Mesenchymal stem cell (in vitro differentiated cells and primary cell): ENCODE measurements at regions not wholly inside any gene's neighbourhood (a gene's known extent, or its start where the extent isn't known, plus 50 kb on each side); places are given as distances from the start of the nearest gene placed in this dataset.
A peak's percentile ranks its signal among the peaks of the same experiment; 100 is the strongest.

Experiments used
- DNase-seq: peaks from one replicate; pipeline ENCODE4 v3.0.0-alpha.2; 2013
- H2AFZ ChIP-seq: one replicate; pipeline ENCODE4 v1.6.1; 2013; ENCODE audit warnings: low read depth, mild to moderate bottlenecking, control low read depth, inconsistent platforms, low read length, moderate library complexity
- H2AK5ac ChIP-seq: 2 replicates; pipeline ENCODE4 v1.6.1; 2013; ENCODE audit warnings: low read length, moderate library complexity, mild to moderate bottlenecking, inconsistent platforms; ENCODE audit not compliant: severe bottlenecking
- H2BK120ac ChIP-seq: one replicate; pipeline ENCODE4 v1.6.1; 2013; ENCODE audit warnings: low read depth, mild to moderate bottlenecking, inconsistent platforms, low read length, moderate library complexity
- H2BK12ac ChIP-seq, 2 experiments: one replicate each; pipeline ENCODE4 v1.6.1; 2013; ENCODE audit warnings: inconsistent platforms in 2 of 2, low read length in 2 of 2, mild to moderate bottlenecking in 2 of 2, moderate library complexity in 2 of 2, control low read depth in 1 of 2
- H2BK15ac ChIP-seq: one replicate; pipeline ENCODE4 v1.6.1; 2013; ENCODE audit warnings: mild to moderate bottlenecking, low read depth, inconsistent platforms; ENCODE audit not compliant: poor library complexity, severe bottlenecking
- H2BK5ac ChIP-seq: 2 replicates; pipeline ENCODE4 v1.6.1; 2013; ENCODE audit warnings: low read depth, mild to moderate bottlenecking, low read length, control low read depth, inconsistent platforms; ENCODE audit not compliant: poor library complexity, severe bottlenecking
- H3K14ac ChIP-seq, 2 experiments: one replicate each; pipeline ENCODE4 v1.6.1; 2013; ENCODE audit warnings: inconsistent platforms in 2 of 2, low read length in 2 of 2, control low read depth in 1 of 2, mild to moderate bottlenecking in 1 of 2, moderate library complexity in 1 of 2
- H3K18ac ChIP-seq, 2 experiments: one replicate each; pipeline ENCODE4 v1.6.1; 2013; ENCODE audit warnings: inconsistent platforms in 2 of 2, low read length in 2 of 2, control low read depth in 1 of 2, low read depth in 1 of 2, mild to moderate bottlenecking in 1 of 2
- H3K23ac ChIP-seq, 2 experiments: one replicate each; pipeline ENCODE4 v1.6.1; 2013; ENCODE audit warnings: inconsistent platforms in 2 of 2, low read length in 2 of 2, mild to moderate bottlenecking in 2 of 2, moderate library complexity in 2 of 2, control low read depth in 1 of 2
- H3K27ac ChIP-seq: 2 replicates; pipeline ENCODE4 v1.5.1; 2013; ENCODE audit warnings: mild to moderate bottlenecking, moderate library complexity, low read length, control low read depth, inconsistent platforms; ENCODE audit not compliant: poor library complexity, severe bottlenecking
- H3K27me3 ChIP-seq, 2 experiments: 2 replicates each; pipeline versions ENCODE4 v1.6.1 to v1.7.0; 2013; ENCODE audit warnings: low read length in 2 of 2, mild to moderate bottlenecking in 2 of 2, moderate library complexity in 2 of 2, control low read depth in 1 of 2, inconsistent platforms in 1 of 2; ENCODE audit not compliant: control insufficient read depth in 1 of 2, insufficient read depth in 1 of 2
- H3K36me3 ChIP-seq, 2 experiments: 2 replicates each; pipeline versions ENCODE4 v1.6.1 to v1.7.0; 2013; ENCODE audit warnings: low read length in 2 of 2, control low read depth in 1 of 2, inconsistent platforms in 1 of 2, low read depth in 1 of 2, mild to moderate bottlenecking in 1 of 2; ENCODE audit not compliant: insufficient read depth in 2 of 2, control insufficient read depth in 1 of 2
- H3K4ac ChIP-seq, 2 experiments: one replicate each; pipeline ENCODE4 v1.6.1; 2013; ENCODE audit warnings: inconsistent platforms in 2 of 2, low read length in 2 of 2, mild to moderate bottlenecking in 2 of 2, moderate library complexity in 2 of 2, control low read depth in 1 of 2, low read depth in 1 of 2
- H3K4me1 ChIP-seq: 2 replicates; pipeline ENCODE4 v1.6.1; 2013; ENCODE audit warnings: low read depth, low read length, control low read depth; ENCODE audit not compliant: control insufficient read depth, insufficient read depth
- H3K4me2 ChIP-seq: 2 replicates; pipeline ENCODE4 v1.6.1; 2013; ENCODE audit warnings: low read length, mild to moderate bottlenecking, inconsistent platforms; ENCODE audit not compliant: poor library complexity, severe bottlenecking
- H3K4me3 ChIP-seq, 2 experiments: 2 replicates each; pipeline versions ENCODE4 v1.5.1 to v1.7.0; 2013; ENCODE audit warnings: low read length in 2 of 2, mild to moderate bottlenecking in 2 of 2, control low read depth in 1 of 2, low read depth in 1 of 2; ENCODE audit not compliant: insufficient read depth in 1 of 2
- H3K79me1 ChIP-seq: replicated peaks from 2 replicates; pipeline ENCODE4 v1.6.1; 2013; ENCODE audit warnings: mild to moderate bottlenecking, control low read depth, low read length, inconsistent platforms; ENCODE audit not compliant: poor library complexity, severe bottlenecking
- H3K9ac ChIP-seq: 2 replicates; pipeline ENCODE4 v1.7.0; 2013; ENCODE audit warnings: mild to moderate bottlenecking, low read length, moderate library complexity
- H3K9me3 ChIP-seq: 2 replicates; pipeline ENCODE4 v1.7.0; 2013; ENCODE audit warnings: mild to moderate bottlenecking, low read length; ENCODE audit not compliant: control insufficient read depth
- H4K8ac ChIP-seq: one replicate; pipeline ENCODE4 v1.6.1; 2013; ENCODE audit warnings: inconsistent platforms, mild to moderate bottlenecking, low read length, moderate library complexity
- H4K91ac ChIP-seq: one replicate; pipeline ENCODE4 v1.6.1; 2013; ENCODE audit warnings: mild to moderate bottlenecking, low read length, inconsistent platforms
- WGBS: methylation state at CpG from one replicate; pipeline ENCODE4 v1.1.7; 2013; ENCODE audit warnings: mixed read lengths; 5-methylcytosine and 5-hydroxymethylcytosine counted together

DNA sequence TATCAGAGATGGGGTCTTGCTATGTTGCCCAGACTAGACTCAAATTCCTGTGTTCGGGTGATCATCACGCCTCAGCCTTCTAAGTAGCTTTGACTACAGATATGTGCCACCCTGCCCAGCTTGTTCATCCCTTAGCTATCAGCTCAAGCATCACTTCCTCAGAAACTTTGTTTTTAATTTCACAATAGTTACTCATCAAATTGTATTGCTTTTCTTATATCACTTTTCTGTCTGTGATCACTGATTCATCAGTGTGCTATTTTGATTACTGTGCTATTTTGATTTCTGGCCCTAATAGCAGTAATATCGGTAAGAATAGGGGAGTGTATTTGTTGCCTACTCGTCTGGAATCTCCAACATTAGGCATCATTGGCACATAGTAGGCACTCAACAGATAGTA is 878.6 kb upstream of the PCDH20 start:
- peak; percentile 2 for DNase-seq

GRCh38 chr13:62292714-62293480 is 877.2 kb upstream of the PCDH20 start:
- Histone ChIP-seq H3K18ac (no peak overlapping the region), H3K27ac (no peak overlapping the region), H3K4me2 (no peak overlapping the region), H3K4ac (no peak overlapping the region), H2BK5ac (no peak overlapping the region), H3K9ac (peak overlapping the region; percentile 41), H4K8ac (no peak overlapping the region), H3K9me3 (no peaks in the 10 kb centered on the region), H2BK15ac (no peak overlapping the region), H3K4me1 (no peaks in the 10 kb centered on the region), H2BK120ac (no peak overlapping the region), H4K91ac (no peak overlapping the region), H2AK5ac (no peak overlapping the region), H2BK12ac (no peak overlapping the region), H3K36me3 (no peaks in the 10 kb centered on the region), H2AFZ (no peak overlapping the region), H3K14ac (no peak overlapping the region), H3K27me3 (no peaks in the 10 kb centered on the region), H3K4me3 (no peak overlapping the region), H3K23ac (no peak overlapping the region), H3K79me1 (no peaks in the 10 kb centered on the region)
- 29% methylated on average over 1 of the region's 2 CpGs for WGBS
- peak; percentile 53 for DNase-seq

More for the DNA sequence above, 878.6 kb upstream of the PCDH20 start:
- Histone ChIP-seq H3K23ac (no peak overlapping the region), H3K27ac (no peak overlapping the region), H3K4me2 (no peak overlapping the region), H3K27me3 (no peaks in the 10 kb centered on the region), H3K14ac (no peak overlapping the region), H3K4me3 (no peak overlapping the region), H4K91ac (no peak overlapping the region), H4K8ac (no peak overlapping the region), H3K18ac (no peak overlapping the region), H3K4me1 (no peaks in the 10 kb centered on the region), H2BK5ac (no peak overlapping the region), H2BK120ac (no peak overlapping the region), H3K79me1 (no peaks in the 10 kb centered on the region), H3K9me3 (no peaks in the 10 kb centered on the region), H2AK5ac (no peak overlapping the region), H3K9ac (no peak overlapping the region), H2AFZ (no peak overlapping the region), H2BK15ac (no peak overlapping the region), H3K36me3 (no peaks in the 10 kb centered on the region), H3K4ac (no peak overlapping the region), H2BK12ac (no peak overlapping the region)
- WGBS: 90% methylated on average over 3 of the region's 4 CpGs

DNA sequence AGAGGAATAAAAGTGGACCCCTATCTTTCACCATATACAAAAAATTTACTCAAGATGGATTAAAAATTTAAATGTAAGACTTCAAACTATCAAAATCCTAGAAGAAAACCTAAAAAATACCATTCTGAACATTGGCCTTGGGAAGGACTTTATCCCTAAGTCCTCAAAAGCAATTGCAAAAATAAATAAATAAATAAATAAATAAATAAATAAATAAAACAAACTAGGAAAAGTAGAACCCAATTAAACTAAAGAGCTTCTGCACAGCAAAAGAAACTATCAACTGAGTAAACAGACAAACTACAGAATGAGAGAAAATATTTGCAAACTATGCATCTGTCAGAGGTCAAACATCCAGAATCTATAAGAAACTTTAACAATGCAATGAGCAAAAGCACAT is 874.9 kb upstream of the PCDH20 start:
- H3K18ac ChIP-seq: no peak overlapping the region
- no peak overlapping the region for H3K14ac ChIP-seq
- no peak overlapping the region for H3K4ac ChIP-seq
- H2AK5ac ChIP-seq: no peak overlapping the region
- no peaks in the 10 kb centered on the region for H3K27me3 ChIP-seq
- H3K36me3 ChIP-seq: no peaks in the 10 kb centered on the region
- no peaks in the 10 kb centered on the region for H3K4me1 ChIP-seq
- no peak overlapping the region for H4K91ac ChIP-seq
- no peak overlapping the region for H3K23ac ChIP-seq
- H3K9me3 ChIP-seq: no peaks in the 10 kb centered on the region
- H3K9ac ChIP-seq: no peak overlapping the region
- no peak overlapping the region for H2BK12ac ChIP-seq
- no peak overlapping the region for H3K4me2 ChIP-seq
- H2BK120ac ChIP-seq: no peak overlapping the region
- DNase-seq: no peak
- H2BK5ac ChIP-seq: no peak overlapping the region
- no peak overlapping the region for H4K8ac ChIP-seq
- no peak overlapping the region for H2BK15ac ChIP-seq
- no peaks in the 10 kb centered on the region for H3K79me1 ChIP-seq
- no peak overlapping the region for H3K27ac ChIP-seq
- H2AFZ ChIP-seq: no peak overlapping the region
- H3K4me3 ChIP-seq: no peak overlapping the region

DNA sequence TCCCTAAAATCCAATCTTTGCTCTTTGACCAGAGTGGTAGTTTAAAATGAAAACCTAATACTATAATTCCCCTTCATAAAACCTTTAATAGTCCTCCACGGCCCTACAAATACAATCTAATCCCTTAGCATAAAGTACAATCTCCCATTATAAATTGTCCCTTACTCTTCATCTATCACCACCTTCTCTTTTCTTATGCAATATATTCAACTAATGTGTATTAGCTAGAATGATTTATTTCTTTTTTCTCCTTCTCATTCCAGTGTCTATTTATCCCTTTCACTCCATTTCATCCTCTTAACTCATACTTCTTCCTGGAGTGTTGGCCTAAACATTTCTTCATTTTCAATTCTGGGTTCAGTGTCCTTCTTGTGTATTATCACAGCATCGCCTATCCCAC is 872.1 kb upstream of the PCDH20 start:
- Histone ChIP-seq H3K23ac (no peak overlapping the region), H3K4me1 (no peaks in the 10 kb centered on the region), H2AK5ac (no peak overlapping the region), H3K4me2 (no peak overlapping the region), H3K4ac (no peak overlapping the region), H3K14ac (no peak overlapping the region), H3K36me3 (no peaks in the 10 kb centered on the region), H3K9ac (no peak overlapping the region), H4K8ac (no peak overlapping the region), H3K18ac (no peak overlapping the region), H2AFZ (no peak overlapping the region), H3K27me3 (no peaks in the 10 kb centered on the region), H4K91ac (no peak overlapping the region), H2BK5ac (no peak overlapping the region), H3K9me3 (no peaks in the 10 kb centered on the region), H2BK12ac (no peak overlapping the region), H3K4me3 (no peak overlapping the region), H3K79me1 (no peaks in the 10 kb centered on the region), H3K27ac (no peak overlapping the region), H2BK120ac (no peak overlapping the region), H2BK15ac (no peak overlapping the region)
- no peak for DNase-seq
- WGBS: 73% methylated on average over 2 of the region's 2 CpGs
